ENCODE measurements at regions not wholly inside any gene's neighbourhood (a gene's known extent, or its start where the extent isn't known, plus 50 kb on each side); places are given as distances from the start of the nearest gene placed in this dataset.
A peak's percentile ranks its signal among the peaks of the same experiment; 100 is the strongest.

DNA sequence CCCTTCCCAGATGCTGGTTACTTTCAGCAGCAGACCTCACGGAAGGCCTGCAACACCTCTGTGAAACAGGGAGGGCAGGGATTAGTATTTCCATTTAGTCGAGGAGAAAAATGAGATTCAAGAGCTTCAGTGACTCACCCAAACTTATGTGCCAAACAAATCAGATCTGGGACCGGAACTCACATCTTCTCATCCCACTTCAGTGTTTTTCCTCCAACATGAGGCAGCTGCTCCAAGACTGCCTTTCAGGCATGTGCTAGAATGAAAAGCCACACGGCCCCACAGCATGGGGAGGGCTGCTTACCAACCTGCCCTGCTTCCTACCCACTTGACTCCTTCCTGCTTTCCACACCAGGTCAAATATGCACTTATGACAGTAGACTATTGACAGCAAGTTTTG, 129.4 kb upstream of the SLC24A5 start:
- DNase-seq (ENCODE audit: low read depth), result peak; percentile 40

- DNase-seq (ENCODE audit: low read depth), result no peak
Measured at GRCh38 chr15:47993051-47993450, 127.7 kb upstream of the SLC24A5 start.

- no peak for DNase-seq (ENCODE audit: low read depth)
Measured at GRCh38 chr15:47997195-47998080, 123.4 kb upstream of the SLC24A5 start.

- DNase-seq (ENCODE audit: low read depth), result no peak
Measured at GRCh38 chr15:47998619-47999019, 122.2 kb upstream of the SLC24A5 start.

- no peak for DNase-seq (ENCODE audit: low read depth)
Measured at GRCh38 chr15:48001393-48002039, 119.3 kb upstream of the SLC24A5 start.

DNA sequence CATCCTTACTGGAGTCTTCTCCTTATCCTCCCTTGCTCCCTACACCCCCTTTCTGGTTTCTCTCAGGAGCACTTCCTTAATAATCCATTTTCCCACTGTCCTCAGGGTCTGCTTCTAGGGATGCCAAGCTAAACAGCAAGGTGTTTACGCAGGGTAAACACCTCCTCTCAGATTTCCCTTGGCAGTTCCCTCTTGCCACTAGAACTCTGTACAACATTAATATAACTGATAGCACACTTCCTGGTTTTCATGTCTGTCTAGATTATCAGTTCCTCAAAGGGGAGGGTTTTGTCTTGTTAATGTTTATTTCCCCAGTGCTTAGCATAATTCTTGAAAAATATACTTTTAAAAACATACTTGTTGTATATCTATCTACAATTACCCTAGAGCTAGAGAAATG, 118.0 kb upstream of the SLC24A5 start:
- DNase-seq (ENCODE audit: low read depth), result no peak

- DNase-seq (ENCODE audit: low read depth), result no peak
Measured at GRCh38 chr15:48003441-48003840, 117.3 kb upstream of the SLC24A5 start.

DNA sequence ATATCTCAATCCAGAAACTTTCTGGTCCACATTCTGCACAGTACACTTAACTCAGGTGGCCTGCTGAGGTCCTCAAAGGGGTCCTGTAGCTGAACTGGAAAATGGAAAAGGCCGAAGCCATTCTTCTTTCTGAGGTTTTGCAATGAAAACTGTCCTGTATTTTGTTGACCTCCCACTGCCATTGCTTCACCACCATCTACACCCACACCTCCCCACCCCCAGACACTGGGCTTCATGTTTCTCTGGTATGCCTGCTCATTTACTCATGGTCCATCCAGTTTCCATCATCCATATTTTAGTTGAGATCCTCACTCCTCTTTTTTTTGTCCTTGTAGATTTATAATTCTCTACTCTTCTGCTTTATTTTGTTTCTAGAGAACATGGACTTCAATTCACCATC, 115.7 kb upstream of the SLC24A5 start:
- no peak for DNase-seq (ENCODE audit: low read depth)

DNA sequence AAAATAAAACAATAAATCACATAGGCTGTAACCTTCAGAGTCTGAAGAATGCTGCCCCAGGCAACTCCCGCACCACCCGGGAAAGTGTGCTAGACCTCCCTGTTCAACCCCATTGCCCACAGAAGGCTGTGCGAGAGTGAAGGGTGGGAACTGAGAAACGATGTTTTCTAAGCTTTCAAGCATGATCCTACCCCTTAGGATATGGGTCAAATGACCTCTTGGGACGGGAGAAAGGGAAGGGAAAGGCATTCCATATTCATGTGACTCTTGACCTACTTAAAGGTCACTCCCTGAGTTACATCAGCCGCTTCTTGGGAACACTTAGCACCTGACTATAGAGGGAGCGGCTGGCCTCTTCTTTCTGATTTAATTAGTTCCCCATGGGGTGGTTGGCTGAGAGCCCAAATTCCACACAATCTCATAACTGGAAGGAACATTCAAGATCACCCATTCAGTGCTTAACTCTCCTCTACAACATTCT, 114.7 kb upstream of the SLC24A5 start:
- DNase-seq (ENCODE audit: low read depth), result no peak

- DNase-seq (ENCODE audit: low read depth), result no peak
Measured at GRCh38 chr15:48010316-48010715, 110.5 kb upstream of the SLC24A5 start.

GRCh38 chr15:48012191-48012590, 108.6 kb upstream of the SLC24A5 start:
- DNase-seq (ENCODE audit: low read depth), result no peak

- no peak for DNase-seq (ENCODE audit: low read depth)
Measured at GRCh38 chr15:48016865-48017264, 103.9 kb upstream of the SLC24A5 start.

- DNase-seq (ENCODE audit: low read depth), result no peak
Measured at GRCh38 chr15:48017747-48018146, 103.0 kb upstream of the SLC24A5 start.

DNA sequence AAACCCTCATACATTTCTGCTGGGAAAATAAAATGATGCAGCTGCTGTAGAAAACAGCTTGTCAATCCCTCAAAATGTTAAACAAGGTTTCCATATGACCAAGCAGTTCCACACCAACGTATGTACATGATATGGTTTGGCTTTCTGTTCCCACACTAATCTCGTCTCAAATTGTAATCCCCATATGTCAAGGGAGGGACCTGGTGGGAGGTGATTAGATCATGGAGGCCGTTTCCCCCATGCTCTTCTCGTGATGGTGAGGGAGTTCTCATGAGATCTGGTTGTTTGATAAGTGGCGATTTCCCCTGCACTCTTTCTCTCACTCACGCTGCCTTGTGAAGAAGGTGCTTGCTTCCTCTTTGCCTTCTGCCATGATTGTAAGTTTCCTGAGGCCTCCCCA, 100.6 kb upstream of the SLC24A5 start:
- DNase-seq (ENCODE audit: low read depth), result no peak

GRCh38 chr15:48021336-48022086, 99.3 kb upstream of the SLC24A5 start:
- peak; percentile 31 for DNase-seq (ENCODE audit: low read depth)

GRCh38 chr15:48025118-48025517, 95.7 kb upstream of the SLC24A5 start:
- no peak for DNase-seq (ENCODE audit: low read depth)

GRCh38 chr15:48028712-48029111, 92.1 kb upstream of the SLC24A5 start:
- DNase-seq (ENCODE audit: low read depth), result no peak

DNA sequence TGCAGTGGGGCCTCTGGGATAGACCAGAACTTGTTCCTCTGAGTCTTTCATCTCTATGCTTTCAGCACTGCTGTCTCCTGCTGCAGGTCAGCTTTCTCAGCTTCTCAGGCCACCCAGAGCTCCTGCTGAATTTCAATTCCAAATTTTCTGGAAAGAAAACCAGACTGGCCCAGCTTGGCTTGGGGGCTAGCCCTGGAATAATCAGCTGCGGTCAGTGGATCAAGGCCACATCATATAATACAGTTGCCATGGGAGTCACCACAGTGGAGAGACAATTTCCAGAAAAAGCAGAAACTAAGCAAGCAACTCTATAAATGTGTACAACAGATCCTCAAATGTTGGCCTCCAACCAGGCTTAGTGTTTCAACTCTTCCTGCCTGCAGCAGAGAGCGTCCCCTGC, 91.1 kb upstream of the SLC24A5 start:
- no peak for DNase-seq (ENCODE audit: low read depth)

DNA sequence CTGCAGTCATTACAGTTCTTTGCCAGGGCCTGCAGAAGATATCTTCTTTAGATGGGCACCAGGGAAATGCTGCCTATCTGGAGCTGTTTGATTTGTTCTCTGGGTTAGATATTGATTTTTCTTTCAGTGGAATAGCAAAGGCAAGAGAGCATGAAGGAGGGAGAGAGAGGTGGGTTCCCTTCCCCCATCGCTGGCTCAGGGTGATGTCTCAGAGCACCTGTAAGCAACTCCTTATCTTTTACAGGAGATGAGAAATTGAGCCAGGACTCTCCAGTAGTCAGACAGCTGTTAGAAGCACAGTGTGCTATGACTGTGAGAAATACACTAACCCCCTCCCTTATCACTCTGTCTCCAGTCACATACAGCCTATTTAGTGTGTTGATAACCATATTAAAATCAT, 89.3 kb upstream of the SLC24A5 start:
- DNase-seq (ENCODE audit: low read depth), result no peak

GRCh38 chr15:48031973-48032372, 88.8 kb upstream of the SLC24A5 start:
- DNase-seq (ENCODE audit: low read depth), result no peak

- no peak for DNase-seq (ENCODE audit: low read depth)
Measured at GRCh38 chr15:48032911-48033310, 87.9 kb upstream of the SLC24A5 start.

DNA sequence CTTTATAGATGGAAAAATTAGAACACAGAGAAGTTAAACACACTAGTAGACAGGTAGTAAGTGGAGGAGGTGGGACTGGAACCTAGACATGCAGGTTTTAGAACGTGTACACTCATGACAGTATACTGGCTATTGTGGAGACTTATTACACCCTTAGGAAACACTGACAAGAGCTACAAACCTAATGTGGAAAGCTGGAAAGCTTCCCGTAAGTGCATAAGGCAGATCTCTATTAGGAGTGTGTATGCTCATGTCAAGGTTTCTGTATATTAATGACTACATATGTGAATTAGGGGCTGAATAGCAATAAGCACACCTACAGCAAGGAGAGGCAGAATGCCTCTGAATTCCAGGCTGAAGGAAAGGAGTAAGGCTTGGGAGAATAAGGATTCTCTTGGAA, 82.6 kb upstream of the SLC24A5 start:
- no peak for DNase-seq (ENCODE audit: low read depth)
